UCSD-AML1 (cell line): ENCODE measurements at regions not wholly inside any gene's neighbourhood (a gene's known extent, or its start where the extent isn't known, plus 50 kb on each side); places are given as distances from the start of the nearest gene placed in this dataset.

Experiments
- DNase-seq: peaks from one replicate; lab custom pipeline; 2025; ENCODE audit not compliant: unreplicated experiment; lab: John Stamatoyannopoulos, UW

- no peak for DNase-seq
Observed at GRCh38 chr9:89953824-89954615, 349.2 kb downstream of the GADD45G start.

GRCh38 chr9:89955144-89955543 is 350.3 kb downstream of the GADD45G start:
- no peak for DNase-seq

GRCh38 chr9:89955626-89956025 is 350.8 kb downstream of the GADD45G start:
- no peak for DNase-seq

- DNase-seq = no peak
Observed at GRCh38 chr9:89956331-89956730, 351.5 kb downstream of the GADD45G start.

GRCh38 chr9:89956907-89957306 is 352.1 kb downstream of the GADD45G start:
- no peak for DNase-seq

GRCh38 chr9:89958086-89958485 is 353.3 kb downstream of the GADD45G start:
- DNase-seq = no peak

- no peak for DNase-seq
Observed at GRCh38 chr9:89961616-89962341, 357.0 kb downstream of the GADD45G start.

GRCh38 chr9:89963280-89963679 is 358.5 kb downstream of the GADD45G start:
- no peak for DNase-seq

GRCh38 chr9:89967527-89967926 is 362.7 kb downstream of the GADD45G start:
- no peak for DNase-seq

- DNase-seq = no peak
Observed at GRCh38 chr9:89969156-89969675, 364.4 kb downstream of the GADD45G start.

- no peak for DNase-seq
Observed at GRCh38 chr9:89969881-89970639, 365.2 kb downstream of the GADD45G start.

GRCh38 chr9:89970701-89971100 is 365.9 kb downstream of the GADD45G start:
- DNase-seq = no peak

- DNase-seq = no peak
Observed at GRCh38 chr9:89972535-89972934, 367.7 kb downstream of the GADD45G start.

GRCh38 chr9:89974582-89974981 is 369.8 kb downstream of the GADD45G start:
- DNase-seq = no peak

GRCh38 chr9:89975024-89975423 is 370.2 kb downstream of the GADD45G start:
- no peak for DNase-seq

- DNase-seq = no peak
Observed at GRCh38 chr9:89975630-89976029, 370.8 kb downstream of the GADD45G start.

GRCh38 chr9:89978185-89978584 is 373.4 kb downstream of the GADD45G start:
- no peak for DNase-seq

GRCh38 chr9:89980600-89980999 is 375.8 kb downstream of the GADD45G start:
- no peak for DNase-seq

- DNase-seq = no peak
Observed at GRCh38 chr9:89982016-89982415, 377.2 kb downstream of the GADD45G start.

GRCh38 chr9:89983411-89983810 is 378.6 kb downstream of the GADD45G start:
- DNase-seq = no peak

GRCh38 chr9:89984214-89984613 is 379.4 kb downstream of the GADD45G start:
- DNase-seq = no peak
